ENCODE measurements at regions not wholly inside any gene's neighbourhood (a gene's known extent, or its start where the extent isn't known, plus 50 kb on each side); places are given as distances from the start of the nearest gene placed in this dataset.
"Not testable (repeated sequence)": the region's sequence is repeated elsewhere in the genome, so short reads cannot be mapped to it uniquely, and the experiment has no call there.

DNA sequence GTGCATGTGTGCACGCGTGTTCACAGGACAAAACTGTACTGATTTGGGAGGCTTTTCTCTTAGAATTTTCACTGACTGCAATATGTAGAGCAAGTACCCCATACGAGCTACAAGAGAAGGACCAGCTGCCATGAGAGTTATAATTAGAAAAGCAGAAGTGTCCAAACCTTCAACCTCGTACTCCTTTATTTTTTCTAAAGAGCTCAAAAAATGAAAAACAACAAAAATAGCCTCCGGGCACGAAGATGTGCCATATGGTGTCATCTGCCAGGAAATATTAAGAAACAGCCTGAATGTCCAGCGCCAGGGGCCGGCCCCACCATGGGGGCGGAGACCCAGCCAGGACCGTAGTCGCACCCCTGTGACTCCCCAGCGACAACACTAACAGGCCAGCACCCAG lies 84.6 kb downstream of the KCNJ18 start:
- H3K27ac ChIP-seq (ENCODE audit: insufficient read depth, low read length, poor library complexity, severe bottlenecking); H3K4me1 ChIP-seq (ENCODE audit: control insufficient read depth, insufficient read depth, low read length, poor library complexity, severe bottlenecking): not testable (repeated sequence)

GRCh38 chr17:21778866-21779265 lies 86.5 kb downstream of the KCNJ18 start:
- not testable (repeated sequence) for H3K27me3 Mint-ChIP-seq; H3K9me3 ChIP-seq (ENCODE audit: control insufficient read depth in 2 of 2, low read length in 2 of 2); ATAC-seq (ENCODE audit: low read depth in 2 of 2); H3K27ac Mint-ChIP-seq; H3K36me3 Mint-ChIP-seq; DNase-seq; H3K4me3 Mint-ChIP-seq; H3K36me3 ChIP-seq (ENCODE audit: control insufficient read depth, insufficient read depth, low read length); H3K9me3 Mint-ChIP-seq; H3K27ac ChIP-seq (ENCODE audit: insufficient read depth, low read length, poor library complexity, severe bottlenecking); H3K4me1 ChIP-seq (ENCODE audit: control insufficient read depth, insufficient read depth, low read length, poor library complexity, severe bottlenecking); H3K4me1 Mint-ChIP-seq; H3K27me3 ChIP-seq (ENCODE audit: control insufficient read depth, insufficient read depth, low read length); H3K4me3 ChIP-seq (ENCODE audit: low read depth, low read length)

More for the DNA sequence above, 84.6 kb downstream of the KCNJ18 start:
- H3K9me3 Mint-ChIP-seq; H3K27ac Mint-ChIP-seq; H3K36me3 Mint-ChIP-seq; H3K9me3 ChIP-seq (ENCODE audit: control insufficient read depth in 2 of 2, low read length in 2 of 2); H3K36me3 ChIP-seq (ENCODE audit: control insufficient read depth, insufficient read depth, low read length); H3K4me3 Mint-ChIP-seq; ATAC-seq (ENCODE audit: low read depth in 2 of 2); DNase-seq; H3K27me3 ChIP-seq (ENCODE audit: control insufficient read depth, insufficient read depth, low read length); H3K4me3 ChIP-seq (ENCODE audit: low read depth, low read length); H3K27me3 Mint-ChIP-seq; H3K4me1 Mint-ChIP-seq: not testable (repeated sequence)

- H3K9me3 ChIP-seq (ENCODE audit: control insufficient read depth in 2 of 2, low read length in 2 of 2); ATAC-seq (ENCODE audit: low read depth in 2 of 2); H3K4me1 Mint-ChIP-seq; H3K27me3 ChIP-seq (ENCODE audit: control insufficient read depth, insufficient read depth, low read length); H3K36me3 Mint-ChIP-seq; H3K27ac ChIP-seq (ENCODE audit: insufficient read depth, low read length, poor library complexity, severe bottlenecking); H3K27ac Mint-ChIP-seq; H3K27me3 Mint-ChIP-seq; H3K4me3 Mint-ChIP-seq; H3K9me3 Mint-ChIP-seq; H3K4me1 ChIP-seq (ENCODE audit: control insufficient read depth, insufficient read depth, low read length, poor library complexity, severe bottlenecking); H3K4me3 ChIP-seq (ENCODE audit: low read depth, low read length); H3K36me3 ChIP-seq (ENCODE audit: control insufficient read depth, insufficient read depth, low read length); DNase-seq: not testable (repeated sequence)
These were observed 88.1 kb downstream of the KCNJ18 start for GRCh38 chr17:21780293-21780888.

DNA sequence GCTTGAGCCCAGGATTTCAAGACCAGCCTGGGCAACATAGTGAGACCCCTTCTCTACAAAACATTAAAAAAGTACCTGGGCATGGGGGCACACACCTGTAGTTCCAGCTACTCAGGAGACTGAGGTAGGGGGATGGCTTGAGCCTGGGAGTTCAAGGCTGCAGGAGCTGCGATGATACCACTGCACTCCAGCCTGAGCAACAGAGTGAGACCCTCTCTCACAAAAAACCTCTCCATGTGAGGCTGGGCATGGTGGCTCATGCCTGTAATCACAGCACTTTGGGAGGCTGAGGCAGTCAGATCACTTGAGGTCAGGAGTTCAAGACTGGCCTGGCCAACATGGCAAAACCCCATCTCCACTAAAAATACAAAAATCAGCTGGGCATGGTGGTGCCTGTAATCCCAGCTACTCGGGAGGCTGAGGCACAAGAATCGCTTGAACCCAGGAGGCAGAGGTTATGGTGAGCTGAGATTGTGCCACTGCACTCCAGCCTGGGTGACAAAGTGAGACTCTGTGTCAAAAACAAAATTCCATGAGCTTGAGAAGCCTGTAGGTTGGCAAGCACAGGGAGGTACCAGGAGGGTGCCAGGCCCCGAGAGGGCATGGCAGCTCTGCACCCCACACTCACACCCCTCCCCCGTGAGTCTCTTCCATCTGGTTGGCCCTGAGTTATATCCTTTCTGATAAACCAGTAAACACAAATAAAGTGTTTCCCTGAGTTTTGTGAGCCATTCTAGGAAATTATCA lies 88.8 kb downstream of the KCNJ18 start:
- not testable (repeated sequence) for H3K4me3 ChIP-seq (ENCODE audit: low read depth, low read length); H3K4me1 Mint-ChIP-seq; H3K4me3 Mint-ChIP-seq; H3K27me3 ChIP-seq (ENCODE audit: control insufficient read depth, insufficient read depth, low read length); H3K9me3 Mint-ChIP-seq; H3K27me3 Mint-ChIP-seq; H3K4me1 ChIP-seq (ENCODE audit: control insufficient read depth, insufficient read depth, low read length, poor library complexity, severe bottlenecking); H3K27ac Mint-ChIP-seq; H3K36me3 Mint-ChIP-seq; H3K9me3 ChIP-seq (ENCODE audit: control insufficient read depth in 2 of 2, low read length in 2 of 2); H3K36me3 ChIP-seq (ENCODE audit: control insufficient read depth, insufficient read depth, low read length); ATAC-seq (ENCODE audit: low read depth in 2 of 2); H3K27ac ChIP-seq (ENCODE audit: insufficient read depth, low read length, poor library complexity, severe bottlenecking); DNase-seq

DNA sequence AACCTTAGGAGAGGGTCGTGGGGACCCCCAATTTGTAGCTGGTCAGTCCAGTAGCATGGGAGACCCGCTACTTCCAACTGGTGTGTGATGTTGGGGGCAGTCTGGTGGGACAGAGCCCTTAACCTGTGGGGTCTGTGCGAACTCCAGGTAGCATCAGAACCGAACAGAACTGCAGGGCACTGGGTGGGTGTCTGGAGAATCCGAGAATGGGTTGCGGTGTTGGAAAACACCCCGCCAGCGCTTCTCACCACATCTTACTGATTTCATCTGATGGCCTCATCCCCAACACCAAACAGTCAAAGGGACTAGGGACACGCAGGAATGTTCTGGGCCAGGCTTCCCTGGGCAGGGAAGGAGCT lies 89.3 kb downstream of the KCNJ18 start:
- H3K36me3 Mint-ChIP-seq; H3K4me1 ChIP-seq (ENCODE audit: control insufficient read depth, insufficient read depth, low read length, poor library complexity, severe bottlenecking); DNase-seq; H3K27ac Mint-ChIP-seq; H3K9me3 Mint-ChIP-seq; H3K27me3 Mint-ChIP-seq; H3K36me3 ChIP-seq (ENCODE audit: control insufficient read depth, insufficient read depth, low read length); H3K9me3 ChIP-seq (ENCODE audit: control insufficient read depth in 2 of 2, low read length in 2 of 2); ATAC-seq (ENCODE audit: low read depth in 2 of 2); H3K27ac ChIP-seq (ENCODE audit: insufficient read depth, low read length, poor library complexity, severe bottlenecking); H3K4me3 ChIP-seq (ENCODE audit: low read depth, low read length); H3K4me1 Mint-ChIP-seq; H3K4me3 Mint-ChIP-seq; H3K27me3 ChIP-seq (ENCODE audit: control insufficient read depth, insufficient read depth, low read length): not testable (repeated sequence)

DNA sequence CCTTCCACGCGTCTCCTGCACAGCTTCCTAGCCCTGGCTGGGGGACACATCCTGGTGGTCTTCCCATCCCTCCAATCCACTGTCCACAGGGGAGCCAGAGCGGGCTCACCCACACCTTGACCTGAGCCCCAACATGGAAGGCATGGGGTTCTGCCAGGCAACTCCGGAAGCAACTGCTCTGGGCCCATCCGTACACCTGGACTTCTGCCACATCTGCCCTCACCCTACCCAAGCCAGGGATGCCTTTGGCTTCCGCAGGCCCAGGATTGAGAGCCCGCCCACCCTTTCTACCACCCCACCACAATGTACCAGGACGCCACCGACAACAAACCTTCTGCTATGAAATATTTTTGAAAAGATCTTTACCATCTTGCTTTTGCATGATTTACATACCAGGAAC lies 89.8 kb downstream of the KCNJ18 start:
- H3K27me3 ChIP-seq (ENCODE audit: control insufficient read depth, insufficient read depth, low read length); H3K9me3 Mint-ChIP-seq; H3K4me3 ChIP-seq (ENCODE audit: low read depth, low read length); H3K27ac Mint-ChIP-seq; H3K4me1 Mint-ChIP-seq; H3K27ac ChIP-seq (ENCODE audit: insufficient read depth, low read length, poor library complexity, severe bottlenecking); H3K27me3 Mint-ChIP-seq; H3K9me3 ChIP-seq (ENCODE audit: control insufficient read depth in 2 of 2, low read length in 2 of 2); H3K36me3 Mint-ChIP-seq; H3K4me3 Mint-ChIP-seq; ATAC-seq (ENCODE audit: low read depth in 2 of 2); H3K36me3 ChIP-seq (ENCODE audit: control insufficient read depth, insufficient read depth, low read length); H3K4me1 ChIP-seq (ENCODE audit: control insufficient read depth, insufficient read depth, low read length, poor library complexity, severe bottlenecking); DNase-seq: not testable (repeated sequence)

GRCh38 chr17:21782604-21783003 lies 90.3 kb downstream of the KCNJ18 start:
- H3K27ac ChIP-seq (ENCODE audit: insufficient read depth, low read length, poor library complexity, severe bottlenecking); H3K36me3 Mint-ChIP-seq; H3K27ac Mint-ChIP-seq; H3K27me3 Mint-ChIP-seq; H3K9me3 Mint-ChIP-seq; DNase-seq; H3K4me3 Mint-ChIP-seq; H3K4me3 ChIP-seq (ENCODE audit: low read depth, low read length); H3K36me3 ChIP-seq (ENCODE audit: control insufficient read depth, insufficient read depth, low read length); H3K9me3 ChIP-seq (ENCODE audit: control insufficient read depth in 2 of 2, low read length in 2 of 2); H3K27me3 ChIP-seq (ENCODE audit: control insufficient read depth, insufficient read depth, low read length); ATAC-seq (ENCODE audit: low read depth in 2 of 2); H3K4me1 Mint-ChIP-seq; H3K4me1 ChIP-seq (ENCODE audit: control insufficient read depth, insufficient read depth, low read length, poor library complexity, severe bottlenecking): not testable (repeated sequence)

GRCh38 chr17:21783017-21783416 lies 90.7 kb downstream of the KCNJ18 start:
- H3K9me3 Mint-ChIP-seq; H3K4me1 Mint-ChIP-seq; H3K4me3 ChIP-seq (ENCODE audit: low read depth, low read length); H3K4me3 Mint-ChIP-seq; H3K27me3 ChIP-seq (ENCODE audit: control insufficient read depth, insufficient read depth, low read length); H3K27ac Mint-ChIP-seq; ATAC-seq (ENCODE audit: low read depth in 2 of 2); H3K27me3 Mint-ChIP-seq; H3K27ac ChIP-seq (ENCODE audit: insufficient read depth, low read length, poor library complexity, severe bottlenecking); H3K9me3 ChIP-seq (ENCODE audit: control insufficient read depth in 2 of 2, low read length in 2 of 2); H3K36me3 ChIP-seq (ENCODE audit: control insufficient read depth, insufficient read depth, low read length); H3K4me1 ChIP-seq (ENCODE audit: control insufficient read depth, insufficient read depth, low read length, poor library complexity, severe bottlenecking); H3K36me3 Mint-ChIP-seq; DNase-seq: not testable (repeated sequence)

Data from CD4-positive, CD25-positive, alpha-beta regulatory T cell (primary cell).